ENCODE measurements at regions not wholly inside any gene's neighbourhood (a gene's known extent, or its start where the extent isn't known, plus 50 kb on each side); places are given as distances from the start of the nearest gene placed in this dataset.

- DNase-seq, result no peak
- no peak for TF ChIP-seq GATA1 (IDR thresholded peaks at IDR 0.05; ENCODE audit: low read depth, low read length)
Observed at GRCh38 chr5:2271316-2271715, 388.6 kb upstream of the IRX4 start.

- no peak for DNase-seq
- TF ChIP-seq GATA1 (IDR thresholded peaks at IDR 0.05; ENCODE audit: low read depth, low read length) (no peak), POLR2A (IDR thresholded peaks at IDR 0.05; ENCODE audit: low read length) (no peak)
Observed at GRCh38 chr5:2270467-2270866, 387.7 kb upstream of the IRX4 start.

GRCh38 chr5:2269656-2270055, 386.9 kb upstream of the IRX4 start:
- TF ChIP-seq POLR2A (IDR thresholded peaks at IDR 0.05; ENCODE audit: low read length) (no peak), GATA1 (IDR thresholded peaks at IDR 0.05; ENCODE audit: low read depth, low read length) (no peak)
- DNase-seq, result no peak

- no peak for TF ChIP-seq POLR2A (IDR thresholded peaks at IDR 0.05; ENCODE audit: low read length)
- TF ChIP-seq GATA1 (IDR thresholded peaks at IDR 0.05; ENCODE audit: low read depth, low read length), result no peak
- DNase-seq, result no peak
Observed at GRCh38 chr5:2267991-2268390, 385.3 kb upstream of the IRX4 start.

- TF ChIP-seq POLR2A (IDR thresholded peaks at IDR 0.05; ENCODE audit: low read length) (no peak), GATA1 (IDR thresholded peaks at IDR 0.05; ENCODE audit: low read depth, low read length) (no peak)
- no peak for DNase-seq
Observed at GRCh38 chr5:2266641-2267240, 384.0 kb upstream of the IRX4 start.

- DNase-seq, result no peak
- TF ChIP-seq GATA1 (IDR thresholded peaks at IDR 0.05; ENCODE audit: low read depth, low read length) (no peak), POLR2A (IDR thresholded peaks at IDR 0.05; ENCODE audit: low read length) (no peak)
Observed at GRCh38 chr5:2265341-2265740, 382.6 kb upstream of the IRX4 start.

GRCh38 chr5:2263763-2264162, 381.0 kb upstream of the IRX4 start:
- TF ChIP-seq GATA1 (IDR thresholded peaks at IDR 0.05; ENCODE audit: low read depth, low read length) (no peak), POLR2A (IDR thresholded peaks at IDR 0.05; ENCODE audit: low read length) (no peak)
- no peak for DNase-seq

GRCh38 chr5:2262620-2263019, 379.9 kb upstream of the IRX4 start:
- no peak for DNase-seq
- TF ChIP-seq GATA1 (IDR thresholded peaks at IDR 0.05; ENCODE audit: low read depth, low read length) (no peak), POLR2A (IDR thresholded peaks at IDR 0.05; ENCODE audit: low read length) (no peak)

GRCh38 chr5:2261004-2261703, 378.4 kb upstream of the IRX4 start:
- no peak for TF ChIP-seq POLR2A (IDR thresholded peaks at IDR 0.05; ENCODE audit: low read length)
- TF ChIP-seq GATA1 (IDR thresholded peaks at IDR 0.05; ENCODE audit: low read depth, low read length), result no peak
- DNase-seq, result no peak

GRCh38 chr5:2260211-2261003, 377.7 kb upstream of the IRX4 start:
- TF ChIP-seq GATA1 (IDR thresholded peaks at IDR 0.05; ENCODE audit: low read depth, low read length), result no peak
- TF ChIP-seq POLR2A (IDR thresholded peaks at IDR 0.05; ENCODE audit: low read length), result no peak

GRCh38 chr5:2259494-2260107, 376.9 kb upstream of the IRX4 start:
- TF ChIP-seq GATA1 (IDR thresholded peaks at IDR 0.05; ENCODE audit: low read depth, low read length) (no peak), POLR2A (IDR thresholded peaks at IDR 0.05; ENCODE audit: low read length) (no peak)
- DNase-seq, result no peak

More at GRCh38 chr5:2260211-2261003, 377.7 kb upstream of the IRX4 start:
- DNase-seq, result no peak

- no peak for TF ChIP-seq POLR2A (IDR thresholded peaks at IDR 0.05; ENCODE audit: low read length)
- TF ChIP-seq GATA1 (IDR thresholded peaks at IDR 0.05; ENCODE audit: low read depth, low read length), result no peak
- no peak for DNase-seq
Observed at GRCh38 chr5:2258861-2259260, 376.1 kb upstream of the IRX4 start.

GRCh38 chr5:2257326-2258244, 374.9 kb upstream of the IRX4 start:
- TF ChIP-seq GATA1 (IDR thresholded peaks at IDR 0.05; ENCODE audit: low read depth, low read length) (no peak), POLR2A (IDR thresholded peaks at IDR 0.05; ENCODE audit: low read length) (no peak)
- no peak for DNase-seq
